ENCODE measurements at regions not wholly inside any gene's neighbourhood (a gene's known extent, or its start where the extent isn't known, plus 50 kb on each side); places are given as distances from the start of the nearest gene placed in this dataset.

DNA sequence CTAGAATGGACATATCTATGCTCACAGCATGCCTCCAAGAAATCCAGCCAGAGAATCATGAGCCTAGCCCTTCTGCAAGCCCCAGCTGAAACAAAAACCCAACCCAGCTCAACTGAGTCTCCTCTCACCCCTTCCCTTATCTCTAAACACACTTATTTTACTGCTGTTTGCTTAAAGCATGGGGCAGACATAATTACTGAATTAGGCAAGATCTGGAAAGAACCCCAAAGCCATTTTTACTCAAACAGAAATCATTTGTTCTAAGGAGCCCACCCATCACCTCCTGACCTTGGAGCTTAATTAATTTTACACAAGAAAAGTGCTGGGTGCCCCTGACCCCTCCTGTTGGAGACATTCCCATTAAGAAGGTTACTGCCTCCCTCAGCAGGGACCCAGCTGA is 291.6 kb downstream of the MAFB start:
- no peak overlapping the region for H3K27ac ChIP-seq
- no peak for TF ChIP-seq POLR2AphosphoS5 (IDR thresholded peaks at IDR 0.05; ENCODE audit: insufficient read depth in 1 of 2, low read depth in 1 of 2)
- no peak for TF ChIP-seq CTCF (IDR thresholded peaks at IDR 0.05)
- no peak for TF ChIP-seq POLR2A (IDR thresholded peaks at IDR 0.05)
- no peaks in the 10 kb centered on the region for H3K36me3 ChIP-seq
- H3K9me3 ChIP-seq: no peaks in the 10 kb centered on the region
- no peaks in the 10 kb centered on the region for H3K27me3 ChIP-seq
- intact Hi-C loops (cut with DNase I): no loop called here
- no peak for DNase-seq (ENCODE audit: extremely low spot score in 2 of 2)
- H3K4me1 ChIP-seq: no peaks in the 10 kb centered on the region
- H3K4me3 ChIP-seq: no peak overlapping the region

DNA sequence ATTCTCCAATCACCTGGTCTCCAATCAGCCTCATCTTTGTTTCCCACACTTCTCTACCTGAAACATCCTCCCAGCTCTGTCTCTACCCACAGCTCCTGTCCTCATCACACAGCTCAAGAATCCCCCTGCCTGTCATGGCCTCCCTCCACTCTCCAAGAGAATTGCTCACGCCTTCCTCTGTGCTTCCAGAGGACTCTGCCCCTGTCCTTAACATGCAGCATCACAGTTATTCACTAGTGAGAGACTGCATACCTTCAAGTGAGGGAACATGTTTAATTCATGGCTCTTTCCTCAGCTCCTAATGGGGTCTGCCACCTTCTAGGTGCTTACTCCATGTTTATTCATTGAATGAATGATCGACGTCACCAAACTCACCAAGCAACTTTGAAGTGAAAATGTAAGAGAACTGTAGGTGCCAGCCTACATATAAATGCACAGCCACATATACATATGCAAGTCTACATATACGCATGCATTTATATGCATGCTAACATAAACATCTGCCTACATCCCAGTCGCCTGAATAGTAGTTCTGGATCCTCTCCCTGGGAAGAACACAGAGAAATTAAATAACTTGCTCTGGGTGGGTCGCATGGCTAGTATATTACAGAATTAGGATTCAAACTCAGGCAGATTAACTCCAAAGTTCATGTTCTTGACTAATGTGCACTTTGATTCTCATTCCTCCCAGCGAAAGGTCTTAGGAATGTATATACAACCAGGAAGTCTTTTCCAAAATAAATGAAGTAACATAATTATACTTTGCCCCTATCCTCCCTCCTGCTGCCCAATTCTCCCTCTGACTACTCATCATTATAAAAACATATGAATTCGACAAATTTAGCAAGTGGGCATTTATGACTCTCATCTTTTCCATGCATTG is 295.6 kb downstream of the MAFB start:
- Histone ChIP-seq H3K9me3 (no peaks in the 10 kb centered on the region), H3K4me1 (no peaks in the 10 kb centered on the region), H3K27ac (no peak overlapping the region), H3K36me3 (no peaks in the 10 kb centered on the region), H3K4me3 (no peak overlapping the region), H3K27me3 (no peaks in the 10 kb centered on the region)
- DNase-seq (ENCODE audit: extremely low spot score in 2 of 2): no peak
- TF ChIP-seq POLR2AphosphoS5 (IDR thresholded peaks at IDR 0.05; ENCODE audit: insufficient read depth in 1 of 2, low read depth in 1 of 2) (no peak), CTCF (IDR thresholded peaks at IDR 0.05) (no peak), POLR2A (IDR thresholded peaks at IDR 0.05) (no peak)
- intact Hi-C loops (cut with DNase I): no loop called here

GRCh38 chr20:40390654-40391053 is 298.4 kb downstream of the MAFB start:
- DNase-seq (ENCODE audit: extremely low spot score in 2 of 2): no peak
- H3K27me3 ChIP-seq: no peaks in the 10 kb centered on the region
- intact Hi-C loops (cut with DNase I): no loop called here
- TF ChIP-seq POLR2A (IDR thresholded peaks at IDR 0.05) (no peak), POLR2AphosphoS5 (IDR thresholded peaks at IDR 0.05; ENCODE audit: insufficient read depth in 1 of 2, low read depth in 1 of 2) (no peak), CTCF (IDR thresholded peaks at IDR 0.05) (no peak)
- no peak overlapping the region for H3K27ac ChIP-seq
- no peaks in the 10 kb centered on the region for H3K36me3 ChIP-seq
- H3K9me3 ChIP-seq: no peaks in the 10 kb centered on the region
- H3K4me1 ChIP-seq: no peaks in the 10 kb centered on the region
- H3K4me3 ChIP-seq: no peak overlapping the region

DNA sequence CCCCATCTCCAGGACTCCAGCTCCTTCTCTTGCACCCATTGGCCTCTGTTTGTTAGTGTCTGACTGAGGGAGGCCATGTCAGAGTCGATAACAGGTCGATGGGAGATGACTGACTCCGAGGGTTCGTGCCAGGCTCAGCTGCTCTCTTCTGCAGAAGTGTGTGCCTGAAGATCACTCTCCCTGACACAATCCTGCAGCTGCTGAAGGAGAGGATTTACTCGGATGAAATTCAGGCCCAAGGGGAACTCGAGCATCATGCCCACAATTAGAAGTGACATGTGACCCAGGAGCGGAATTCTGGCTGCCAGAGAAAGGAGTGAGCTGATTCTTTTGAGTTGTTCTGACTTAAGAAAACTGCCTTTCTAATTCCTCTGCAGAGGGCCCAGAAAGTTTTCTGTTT is 318.2 kb downstream of the MAFB start:
- H3K36me3 ChIP-seq: no peaks in the 10 kb centered on the region
- H3K4me3 ChIP-seq: no peak overlapping the region
- H3K27me3 ChIP-seq: no peaks in the 10 kb centered on the region
- no peak for TF ChIP-seq POLR2AphosphoS5 (IDR thresholded peaks at IDR 0.05; ENCODE audit: insufficient read depth in 1 of 2, low read depth in 1 of 2)
- no peak for TF ChIP-seq CTCF (IDR thresholded peaks at IDR 0.05)
- TF ChIP-seq POLR2A (IDR thresholded peaks at IDR 0.05): no peak
- no peak for DNase-seq (ENCODE audit: extremely low spot score in 2 of 2)
- no peaks in the 10 kb centered on the region for H3K4me1 ChIP-seq
- intact Hi-C loops (cut with DNase I): no loop called here
- no peaks in the 10 kb centered on the region for H3K9me3 ChIP-seq
- no peak overlapping the region for H3K27ac ChIP-seq

GRCh38 chr20:40368876-40369275 is 320.2 kb downstream of the MAFB start:
- DNase-seq (ENCODE audit: extremely low spot score in 2 of 2): no peak
- H3K27ac ChIP-seq: no peak overlapping the region
- no peaks in the 10 kb centered on the region for H3K4me1 ChIP-seq
- TF ChIP-seq POLR2A (IDR thresholded peaks at IDR 0.05): no peak
- no peak for TF ChIP-seq CTCF (IDR thresholded peaks at IDR 0.05)
- no peak for TF ChIP-seq POLR2AphosphoS5 (IDR thresholded peaks at IDR 0.05; ENCODE audit: insufficient read depth in 1 of 2, low read depth in 1 of 2)
- intact Hi-C loops (cut with DNase I): no loop called here
- no peaks in the 10 kb centered on the region for H3K27me3 ChIP-seq
- no peaks in the 10 kb centered on the region for H3K9me3 ChIP-seq
- H3K36me3 ChIP-seq: no peaks in the 10 kb centered on the region
- no peak overlapping the region for H3K4me3 ChIP-seq
